Chondrocyte (in vitro differentiated cells): ENCODE measurements at regions not wholly inside any gene's neighbourhood (a gene's known extent, or its start where the extent isn't known, plus 50 kb on each side); places are given as distances from the start of the nearest gene placed in this dataset.
A peak's percentile ranks its signal among the peaks of the same experiment; 100 is the strongest.
"Not testable (repeated sequence)": the region's sequence is repeated elsewhere in the genome, so short reads cannot be mapped to it uniquely, and the experiment has no call there.

ENCODE experiments used
- DNase-seq: peaks from one replicate; pipeline ENCODE4 v3.0.0; 2021; ENCODE audit warnings: mixed read lengths, low spot score
- H3K27ac Mint-ChIP-seq: one replicate; pipeline ENCODE4 v1.8.0; 2021; ENCODE audit warnings: mild to moderate bottlenecking, moderate library complexity, mixed read lengths; ENCODE audit not compliant: unreplicated experiment
- H3K27me3 Mint-ChIP-seq: 2 replicates; pipeline ENCODE4 v1.8.0; 2021; ENCODE audit warnings: low read depth, mixed read lengths
- H3K36me3 Mint-ChIP-seq: 2 replicates; pipeline ENCODE4 v1.8.0; 2021; ENCODE audit warnings: low read depth, mixed read lengths
- H3K4me1 Mint-ChIP-seq: 2 replicates; pipeline ENCODE4 v1.8.0; 2021; ENCODE audit warnings: low read depth, mild to moderate bottlenecking, mixed read lengths
- H3K4me3 Mint-ChIP-seq: one replicate; pipeline ENCODE4 v1.8.0; 2021; ENCODE audit warnings: mild to moderate bottlenecking, moderate library complexity, mixed read lengths; ENCODE audit not compliant: unreplicated experiment
- H3K9me3 Mint-ChIP-seq: 2 replicates; pipeline ENCODE4 v1.8.0; 2021; ENCODE audit warnings: low read depth, mixed read lengths
- TF ChIP-seq, protein P1 (sequence below): fragments of 200-600 bp; sonication (generic); IDR thresholded peaks from 2 replicates; pipeline ENCODE4 v1.5.0; 2021; ENCODE audit warnings: antibody characterized with exemption, mild to moderate bottlenecking, moderate library complexity

DNA sequence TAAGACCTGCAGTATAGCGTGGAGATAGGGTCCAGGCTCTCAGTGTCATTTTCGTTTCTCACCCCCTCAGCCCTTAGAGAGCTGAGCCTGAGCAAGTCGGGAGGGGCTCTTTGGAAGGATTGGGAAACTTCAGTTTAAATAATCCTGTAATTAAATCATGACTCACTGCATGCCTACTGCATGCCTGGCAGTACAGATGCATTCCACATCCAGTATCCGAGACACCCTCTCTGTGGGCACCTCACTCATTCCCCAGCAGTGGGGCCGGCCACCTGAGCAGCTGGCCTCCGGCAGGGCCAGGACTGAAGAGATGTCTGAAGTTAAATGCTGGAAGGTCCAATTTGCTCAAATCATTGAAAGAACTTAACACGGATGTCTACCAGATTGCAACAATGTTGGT is 316.6 kb downstream of the THBS2 start:
- Mint-ChIP-seq H3K27ac (peak overlapping the region; percentile 70), H3K4me1 (peaks cover 21% of the 10 kb centered on the region), H3K36me3 (no peaks in the 10 kb centered on the region), H3K27me3 (no peaks in the 10 kb centered on the region), H3K9me3 (no peaks in the 10 kb centered on the region), H3K4me3 (no peak overlapping the region)
- DNase-seq, result no peak
- TF ChIP-seq, protein P1, sequence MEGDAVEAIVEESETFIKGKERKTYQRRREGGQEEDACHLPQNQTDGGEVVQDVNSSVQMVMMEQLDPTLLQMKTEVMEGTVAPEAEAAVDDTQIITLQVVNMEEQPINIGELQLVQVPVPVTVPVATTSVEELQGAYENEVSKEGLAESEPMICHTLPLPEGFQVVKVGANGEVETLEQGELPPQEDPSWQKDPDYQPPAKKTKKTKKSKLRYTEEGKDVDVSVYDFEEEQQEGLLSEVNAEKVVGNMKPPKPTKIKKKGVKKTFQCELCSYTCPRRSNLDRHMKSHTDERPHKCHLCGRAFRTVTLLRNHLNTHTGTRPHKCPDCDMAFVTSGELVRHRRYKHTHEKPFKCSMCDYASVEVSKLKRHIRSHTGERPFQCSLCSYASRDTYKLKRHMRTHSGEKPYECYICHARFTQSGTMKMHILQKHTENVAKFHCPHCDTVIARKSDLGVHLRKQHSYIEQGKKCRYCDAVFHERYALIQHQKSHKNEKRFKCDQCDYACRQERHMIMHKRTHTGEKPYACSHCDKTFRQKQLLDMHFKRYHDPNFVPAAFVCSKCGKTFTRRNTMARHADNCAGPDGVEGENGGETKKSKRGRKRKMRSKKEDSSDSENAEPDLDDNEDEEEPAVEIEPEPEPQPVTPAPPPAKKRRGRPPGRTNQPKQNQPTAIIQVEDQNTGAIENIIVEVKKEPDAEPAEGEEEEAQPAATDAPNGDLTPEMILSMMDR, result no peak

DNA sequence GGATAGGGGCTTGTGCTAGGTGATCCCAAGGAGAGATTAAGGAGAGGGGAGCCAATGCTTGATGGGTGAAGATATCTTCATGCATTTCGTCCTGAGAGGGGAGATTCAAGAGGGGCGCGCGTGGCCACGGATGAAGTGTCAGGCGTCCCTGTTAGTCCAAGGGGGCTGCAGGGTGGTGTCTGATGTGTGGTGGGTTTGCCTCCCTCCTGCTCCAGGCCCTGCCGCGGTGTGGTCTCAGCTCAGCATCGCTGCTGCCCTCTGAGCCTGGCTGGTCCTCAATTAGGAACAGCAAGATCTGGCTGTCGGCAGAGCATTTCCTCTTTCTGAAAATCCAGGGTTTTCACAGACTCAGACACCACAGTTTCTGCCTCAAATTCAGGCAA is 318.0 kb downstream of the THBS2 start:
- DNase-seq, result no peak
- no peaks in the 10 kb centered on the region for H3K36me3 Mint-ChIP-seq
- no peaks in the 10 kb centered on the region for H3K27me3 Mint-ChIP-seq
- H3K27ac Mint-ChIP-seq, result no peak overlapping the region
- TF ChIP-seq, protein P1, result no peak
- no peak overlapping the region for H3K4me3 Mint-ChIP-seq
- peaks cover 4% of the 10 kb centered on the region for H3K9me3 Mint-ChIP-seq
- H3K4me1 Mint-ChIP-seq, result peaks cover 21% of the 10 kb centered on the region

DNA sequence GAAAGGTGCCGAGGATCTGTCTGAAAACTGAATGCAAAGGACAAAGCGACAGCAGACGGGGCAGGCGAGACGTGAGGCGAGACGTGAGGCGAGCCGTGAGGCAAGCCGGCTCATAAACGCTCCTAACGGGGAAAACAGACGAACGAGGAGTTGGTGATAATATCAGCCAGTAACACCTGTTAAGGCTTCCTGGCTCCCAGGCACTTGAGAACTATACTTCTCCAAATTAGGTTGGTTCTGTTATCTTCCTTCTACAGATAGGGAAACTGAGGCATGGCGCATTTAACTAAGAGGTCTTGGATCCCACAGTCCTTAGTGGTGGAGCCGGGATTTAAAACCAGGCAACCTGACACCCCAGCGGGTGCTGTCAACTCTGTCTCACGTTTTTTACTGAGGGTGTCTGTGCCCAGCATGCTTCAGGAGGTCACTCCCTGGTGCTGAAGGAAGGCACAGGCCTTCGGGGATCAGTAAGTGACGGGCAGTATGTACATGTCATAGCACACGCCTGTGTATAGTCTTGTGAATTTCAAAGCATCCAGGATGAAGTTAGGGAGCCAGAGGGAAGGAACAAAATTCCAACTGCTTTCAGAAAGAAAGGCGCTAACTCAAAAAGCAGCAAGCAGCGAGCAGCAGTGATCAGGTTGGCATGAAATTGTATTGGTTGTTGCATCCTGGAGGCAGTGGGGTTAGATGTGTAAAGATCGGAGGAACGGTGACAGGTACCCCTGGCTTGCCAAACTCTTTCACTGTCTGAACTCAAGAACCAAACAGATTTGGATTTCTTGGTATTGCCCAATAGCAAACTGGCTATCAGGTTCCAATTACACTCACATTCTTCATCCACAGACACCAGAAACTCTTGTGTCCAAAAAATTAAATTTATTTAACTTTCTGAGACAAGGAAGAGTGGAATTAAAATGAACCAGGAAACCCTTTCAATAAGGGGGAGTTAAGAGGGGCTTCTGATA is 318.7 kb downstream of the THBS2 start:
- H3K36me3 Mint-ChIP-seq, result no peaks in the 10 kb centered on the region
- peaks cover 6% of the 10 kb centered on the region for H3K9me3 Mint-ChIP-seq
- H3K4me1 Mint-ChIP-seq, result peaks cover 21% of the 10 kb centered on the region
- no peak for DNase-seq
- H3K27me3 Mint-ChIP-seq, result no peaks in the 10 kb centered on the region
- TF ChIP-seq, protein P1, result no peak
- H3K27ac Mint-ChIP-seq, result no peak overlapping the region
- H3K4me3 Mint-ChIP-seq, result no peak overlapping the region

DNA sequence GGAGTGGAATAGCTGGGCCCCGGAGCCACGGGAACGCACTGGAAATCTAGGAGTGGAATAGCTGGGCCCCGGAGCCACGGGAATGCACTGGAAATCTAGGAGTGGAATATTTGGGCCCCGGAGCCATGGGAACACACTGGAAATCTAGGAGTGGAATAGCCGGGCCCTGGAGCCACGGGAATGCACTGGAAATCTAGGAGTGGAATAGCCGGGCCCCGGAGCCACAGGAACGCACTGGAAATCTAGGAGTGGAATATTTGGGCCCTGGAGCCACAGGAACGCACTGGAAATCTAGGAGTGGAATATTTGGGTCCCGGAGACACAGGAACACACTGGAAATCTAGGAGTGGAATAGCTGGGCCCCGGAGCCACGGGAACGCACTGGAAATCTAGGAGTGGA is 321.5 kb downstream of the THBS2 start:
- not testable (repeated sequence) for H3K27ac Mint-ChIP-seq, H3K27me3 Mint-ChIP-seq, H3K4me3 Mint-ChIP-seq, DNase-seq, H3K36me3 Mint-ChIP-seq
- Mint-ChIP-seq H3K4me1 (peaks cover 12% of the 10 kb centered on the region), H3K9me3 (peaks cover 16% of the 10 kb centered on the region)

DNA sequence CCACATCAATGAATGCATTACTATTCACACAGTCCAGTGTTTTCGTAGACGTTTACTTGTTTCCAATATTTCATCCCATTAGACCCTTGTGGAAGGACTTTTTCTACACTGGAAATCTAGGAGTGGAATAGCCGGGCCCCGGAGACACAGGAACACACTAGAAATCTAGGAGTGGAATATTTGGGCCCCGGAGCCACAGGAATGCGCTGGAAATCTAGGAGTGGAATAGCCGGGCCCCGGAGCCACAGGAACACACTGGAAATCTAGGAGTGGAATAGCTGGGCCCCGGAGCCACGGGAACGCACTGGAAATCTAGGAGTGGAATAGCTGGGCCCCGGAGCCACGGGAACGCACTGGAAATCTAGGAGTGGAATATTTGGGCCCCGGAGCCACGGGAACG is 322.6 kb downstream of the THBS2 start:
- DNase-seq, H3K4me3 Mint-ChIP-seq, H3K4me1 Mint-ChIP-seq, H3K27me3 Mint-ChIP-seq, H3K27ac Mint-ChIP-seq, H3K36me3 Mint-ChIP-seq: not testable (repeated sequence)
- H3K9me3 Mint-ChIP-seq, result peaks cover 16% of the 10 kb centered on the region

DNA sequence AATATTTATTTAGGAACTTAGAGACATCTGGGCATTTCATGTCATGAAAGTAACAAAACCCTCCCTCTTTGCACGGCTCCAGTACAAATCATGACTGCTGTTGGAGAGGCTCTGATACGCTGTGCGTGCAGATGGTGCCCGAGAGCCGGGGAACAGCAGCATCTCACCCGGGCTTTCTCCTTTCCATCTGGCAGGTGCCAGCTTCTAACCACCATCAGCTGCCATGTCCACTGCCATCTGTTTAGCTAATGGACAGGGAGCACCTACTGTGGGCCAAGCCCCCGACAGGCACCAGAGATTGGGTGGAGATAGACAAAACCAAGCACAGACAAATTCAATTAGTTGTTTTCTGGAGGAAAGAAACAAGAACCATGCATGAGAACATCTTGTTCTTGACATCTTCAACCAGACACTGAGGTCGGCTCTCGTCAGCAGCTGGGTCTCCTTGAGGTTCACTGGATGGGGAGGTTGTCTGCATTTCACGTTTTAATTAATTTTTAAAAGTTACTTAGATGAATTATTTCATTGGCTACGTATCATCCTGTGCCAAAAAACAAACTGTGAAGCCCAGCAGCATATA is 323.7 kb downstream of the THBS2 start:
- peaks cover 16% of the 10 kb centered on the region for H3K9me3 Mint-ChIP-seq

More for the DNA sequence above, 323.7 kb downstream of the THBS2 start:
- H3K27me3 Mint-ChIP-seq, result no peaks in the 10 kb centered on the region
- TF ChIP-seq, protein P1, result no peak
- H3K27ac Mint-ChIP-seq, result no peak overlapping the region
- no peaks in the 10 kb centered on the region for H3K4me1 Mint-ChIP-seq
- H3K36me3 Mint-ChIP-seq, result peaks cover 2% of the 10 kb centered on the region
- no peak overlapping the region for H3K4me3 Mint-ChIP-seq
- DNase-seq, result no peak
